PFSK-1 (cell line): ENCODE measurements at regions not wholly inside any gene's neighbourhood (a gene's known extent, or its start where the extent isn't known, plus 50 kb on each side); places are given as distances from the start of the nearest gene placed in this dataset.

Experiments
- POLR2AphosphoS5 ChIP-seq: IDR thresholded peaks from 2 replicates; pipeline ENCODE4 v1.6.1; 2012; ENCODE audit warnings: low read depth, mild to moderate bottlenecking, control low read depth, low read length, moderate library complexity
- SIN3A ChIP-seq: IDR thresholded peaks from 2 replicates; pipeline ENCODE4 v1.6.1; 2012; ENCODE audit warnings: mild to moderate bottlenecking, low read length, moderate library complexity, borderline replicate concordance; ENCODE audit not compliant: insufficient read depth

DNA sequence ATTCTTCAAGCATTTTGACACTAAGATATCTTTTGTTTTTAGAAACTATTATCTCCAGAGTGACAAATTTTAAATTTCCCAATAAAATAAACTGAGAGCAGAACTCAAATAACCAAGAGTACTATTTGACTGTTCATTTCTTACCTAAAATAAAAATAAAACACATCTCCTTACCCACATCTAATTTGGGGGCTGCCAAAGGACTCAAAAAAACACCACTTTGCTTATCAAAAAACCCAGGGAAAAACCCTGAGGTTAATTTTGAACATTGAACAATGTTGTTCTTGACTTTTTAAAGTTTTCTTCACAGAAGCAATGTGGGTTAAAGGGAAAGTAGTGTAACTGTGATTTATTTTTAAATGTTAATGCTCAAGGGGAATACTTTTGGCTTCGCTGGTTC, 243.0 kb upstream of the HHIP start:
- TF ChIP-seq SIN3A (no peak), POLR2AphosphoS5 (no peak)
